CD8-positive, alpha-beta memory T cell (primary cell): ENCODE measurements at regions not wholly inside any gene's neighbourhood (a gene's known extent, or its start where the extent isn't known, plus 50 kb on each side); places are given as distances from the start of the nearest gene placed in this dataset.
A peak's percentile ranks its signal among the peaks of the same experiment; 100 is the strongest.

Experiments
- CTCF ChIA-PET: fragments of 350-600 bp; sonication (Branson Sonifier 250); formaldehyde crosslinking; loops from one replicate; lab custom pipeline; 2021; ENCODE audit warnings: antibody characterized with exemption; lab: Charles Lee
- POLR2A ChIA-PET: fragments of 350-600 bp; sonication (Branson Sonifier 250); formaldehyde crosslinking; loops from one replicate; lab custom pipeline; 2021; ENCODE audit warnings: antibody characterized with exemption; lab: Charles Lee
- DNase-seq, 5 donors: peaks; one replicate each; pipeline versions ENCODE4 v3.0.0 to v3.0.0-alpha.2; 2020 to 2022; ENCODE audit warnings: mixed read lengths in 1 of 5
- H3K27ac ChIP-seq: one replicate; pipeline ENCODE4 v1.7.0; 2013; ENCODE audit warnings: low read depth, mild to moderate bottlenecking, low read length, moderate library complexity
- H3K27me3 ChIP-seq: 2 replicates; pipeline ENCODE4 v1.7.0; 2013; ENCODE audit warnings: low read length, mild to moderate bottlenecking; ENCODE audit not compliant: insufficient read depth, poor library complexity, severe bottlenecking
- H3K36me3 ChIP-seq: 2 replicates; pipeline ENCODE4 v1.7.0; 2013; ENCODE audit warnings: mild to moderate bottlenecking, low read length, moderate library complexity; ENCODE audit not compliant: insufficient read depth
- H3K4me1 ChIP-seq: 2 replicates; pipeline ENCODE4 v1.7.0; 2013; ENCODE audit warnings: mild to moderate bottlenecking, low read length, moderate library complexity; ENCODE audit not compliant: insufficient read depth
- H3K4me3 ChIP-seq: 2 replicates; pipeline ENCODE4 v1.7.0; 2013; ENCODE audit warnings: mild to moderate bottlenecking, low read length
- H3K9me3 ChIP-seq: 2 replicates; pipeline ENCODE4 v1.7.0; 2013; ENCODE audit warnings: mild to moderate bottlenecking, low read length
- H3K27ac Mint-ChIP-seq, 8 donors: one replicate each; pipeline ENCODE4 v1.8.0; 2020 to 2021; ENCODE audit warnings: mixed read lengths in 8 of 8, mild to moderate bottlenecking in 6 of 8, inconsistent platforms in 3 of 8, moderate library complexity in 3 of 8
- H3K27me3 Mint-ChIP-seq, 2 donors: one replicate each; pipeline ENCODE4 v1.8.0; 2020 to 2021; ENCODE audit warnings: mixed read lengths in 2 of 2, mild to moderate bottlenecking in 1 of 2, moderate library complexity in 1 of 2
- H3K36me3 Mint-ChIP-seq, 3 donors: one replicate each; pipeline ENCODE4 v1.8.0; 2020 to 2021; ENCODE audit warnings: mixed read lengths in 3 of 3, inconsistent platforms in 1 of 3, mild to moderate bottlenecking in 1 of 3
- H3K4me1 Mint-ChIP-seq, 3 donors: one replicate each; pipeline ENCODE4 v1.8.0; 2020 to 2021; ENCODE audit warnings: mixed read lengths in 3 of 3, inconsistent platforms in 1 of 3, mild to moderate bottlenecking in 1 of 3
- H3K4me3 Mint-ChIP-seq, 7 donors: one replicate each; pipeline ENCODE4 v1.8.0; 2020 to 2021; ENCODE audit warnings: mixed read lengths in 7 of 7, mild to moderate bottlenecking in 6 of 7, moderate library complexity in 4 of 7, inconsistent platforms in 2 of 7
- H3K9me3 Mint-ChIP-seq, 5 donors: one replicate each; pipeline ENCODE4 v1.8.0; 2020 to 2022; ENCODE audit warnings: mixed read lengths in 5 of 5, mild to moderate bottlenecking in 3 of 5, moderate library complexity in 2 of 5, inconsistent platforms in 1 of 5

DNA sequence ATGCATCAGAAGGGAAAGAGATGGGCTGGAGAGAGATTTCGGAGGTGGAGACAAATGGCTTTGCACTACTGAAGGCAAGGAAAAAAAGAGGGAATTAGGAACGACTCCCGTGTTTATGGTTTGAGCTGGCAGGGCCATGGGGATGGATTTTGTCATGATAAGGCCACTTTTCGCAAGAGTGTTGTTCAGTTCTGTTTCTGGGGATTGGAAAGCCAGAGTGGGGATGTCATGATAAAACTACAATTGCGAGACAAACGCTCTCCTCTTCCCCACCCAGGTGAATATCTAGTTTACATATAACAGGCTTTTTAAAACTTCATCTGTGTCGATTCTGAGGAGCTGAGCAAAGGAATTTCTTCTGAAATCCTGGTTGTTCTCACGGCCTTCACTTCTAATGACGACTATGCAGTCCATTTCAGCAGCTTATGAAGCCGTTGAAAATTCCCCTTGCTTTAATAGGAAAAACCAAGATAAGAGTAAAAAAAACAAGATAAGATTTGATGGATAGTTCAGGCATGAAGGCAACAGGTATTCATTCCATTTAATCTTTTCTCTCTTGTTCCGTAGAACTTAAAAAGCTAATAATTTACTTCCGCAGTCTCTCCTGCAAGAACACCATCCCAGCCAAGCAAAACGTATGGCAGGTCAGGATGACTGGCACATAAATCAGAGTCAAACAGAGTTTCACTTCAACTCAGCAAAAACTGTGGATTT is 245.6 kb upstream of the PITRM1 start:
- no peaks in the 10 kb centered on the region for H3K36me3 ChIP-seq
- POLR2A ChIA-PET, result no interaction called here
- no peak overlapping the region for H3K27ac ChIP-seq
- no peaks in the 10 kb centered on the region for H3K27me3 ChIP-seq
- no peak overlapping the region for H3K4me3 Mint-ChIP-seq
- no peaks in the 10 kb centered on the region for H3K9me3 Mint-ChIP-seq
- peaks cover 15 to 17% of the 10 kb centered on the region in 2 donors for H3K27me3 Mint-ChIP-seq
- no peaks in the 10 kb centered on the region for H3K36me3 Mint-ChIP-seq
- CTCF ChIA-PET, result interaction anchor here (1.1 kb wide), 1 partner anchor 16 kb away, joined by 3 read pairs; no protein-coding TSS in a partner anchor
- H3K9me3 ChIP-seq, result no peaks in the 10 kb centered on the region
- DNase-seq, result no peak
- no peak overlapping the region for H3K4me3 ChIP-seq
- peak overlapping the region in 1 of 8 donors; percentile 14 for H3K27ac Mint-ChIP-seq
- peaks cover 16 to 29% (median 24%) of the 10 kb centered on the region in 3 donors for H3K4me1 Mint-ChIP-seq
- peaks cover 11% of the 10 kb centered on the region for H3K4me1 ChIP-seq

DNA sequence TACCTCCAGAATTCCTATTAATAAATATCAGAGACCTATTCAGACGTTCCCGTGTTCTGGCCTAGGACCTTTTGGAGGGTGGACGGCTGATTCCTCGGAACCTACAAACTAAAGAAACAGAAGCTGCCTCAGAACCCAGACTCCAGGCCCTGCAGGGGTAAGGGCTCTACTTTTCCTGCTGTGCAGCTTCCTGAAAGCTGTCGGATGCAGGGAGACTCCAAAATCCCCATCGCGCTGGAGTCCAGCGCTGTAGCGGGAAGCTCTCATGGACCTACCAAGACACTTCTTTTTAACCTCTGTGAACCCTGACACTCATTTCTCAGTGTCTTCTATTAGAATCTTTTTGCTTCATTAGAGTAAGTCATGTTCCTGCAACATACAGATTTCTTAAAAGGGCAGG is 244.5 kb upstream of the PITRM1 start:
- H3K27me3 Mint-ChIP-seq, result peaks cover 14 to 15% of the 10 kb centered on the region in 2 donors
- no peak overlapping the region for H3K27ac ChIP-seq
- H3K9me3 ChIP-seq, result no peaks in the 10 kb centered on the region
- H3K4me3 ChIP-seq, result no peak overlapping the region
- POLR2A ChIA-PET, result no interaction called here
- CTCF ChIA-PET, result interaction anchor here (1.1 kb wide), 1 partner anchor 15 kb away, joined by 3 read pairs; no protein-coding TSS in a partner anchor
- peaks cover 15 to 23% (median 22%) of the 10 kb centered on the region in 3 donors for H3K4me1 Mint-ChIP-seq
- no peak overlapping the region for H3K27ac Mint-ChIP-seq
- H3K27me3 ChIP-seq, result no peaks in the 10 kb centered on the region
- peaks cover 11% of the 10 kb centered on the region for H3K4me1 ChIP-seq
- no peaks in the 10 kb centered on the region for H3K36me3 Mint-ChIP-seq
- peaks cover 0 to 1% (median 0%) of the 10 kb centered on the region in 5 donors for H3K9me3 Mint-ChIP-seq
- H3K4me3 Mint-ChIP-seq, result no peak overlapping the region
- no peak for DNase-seq
- H3K36me3 ChIP-seq, result no peaks in the 10 kb centered on the region

DNA sequence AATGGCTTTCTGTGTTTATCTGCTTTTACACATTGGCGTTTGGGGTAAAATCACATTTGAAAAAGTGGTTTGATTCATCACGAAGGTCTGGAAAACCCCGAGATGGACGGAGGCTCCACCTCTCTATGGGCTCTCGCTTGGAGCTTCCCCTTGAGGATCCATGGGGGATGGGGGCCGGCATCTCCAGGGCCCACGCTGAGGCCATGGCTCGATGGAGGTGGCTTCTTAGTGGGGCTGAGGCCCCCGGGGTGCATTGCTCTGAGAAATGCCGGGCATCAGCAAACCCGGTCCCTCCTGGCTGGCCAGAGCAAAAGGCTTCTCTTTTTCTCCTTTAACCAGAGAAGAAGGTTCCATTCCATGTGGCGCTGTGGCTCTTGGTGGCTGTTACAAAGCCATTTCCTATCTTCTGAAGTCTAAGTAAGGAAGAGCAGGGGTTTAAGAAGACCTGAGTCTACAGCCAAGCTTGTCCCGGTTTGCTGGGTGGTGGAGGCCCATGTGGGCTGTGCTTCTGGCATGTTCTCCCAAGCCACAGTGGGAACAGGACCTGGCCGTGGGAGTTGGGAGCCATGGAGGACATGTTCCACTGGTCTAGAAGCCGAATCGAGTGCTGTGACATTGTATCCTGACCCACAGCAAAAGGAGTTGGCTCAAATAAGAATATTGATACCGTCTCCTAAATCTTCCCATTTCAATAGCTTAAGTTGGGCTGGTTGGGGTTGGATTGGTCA is 243.5 kb upstream of the PITRM1 start:
- Histone ChIP-seq H3K27ac (no peak overlapping the region), H3K4me1 (peaks cover 11% of the 10 kb centered on the region), H3K36me3 (no peaks in the 10 kb centered on the region), H3K4me3 (no peak overlapping the region), H3K27me3 (no peaks in the 10 kb centered on the region), H3K9me3 (no peaks in the 10 kb centered on the region)
- H3K9me3 Mint-ChIP-seq, result peaks cover 0 to 1% (median 0%) of the 10 kb centered on the region in 5 donors
- ChIA-PET CTCF (no interaction called here), POLR2A (interaction anchor here (0.5 kb wide), 1 partner anchor 452 kb away, joined by 3 read pairs; no protein-coding TSS in a partner anchor)
- no peak overlapping the region for H3K27ac Mint-ChIP-seq
- H3K4me3 Mint-ChIP-seq, result no peak overlapping the region
- H3K36me3 Mint-ChIP-seq, result no peaks in the 10 kb centered on the region
- DNase-seq, result no peak
- peaks cover 8 to 12% of the 10 kb centered on the region in 2 donors for H3K27me3 Mint-ChIP-seq
- H3K4me1 Mint-ChIP-seq, result peaks cover 13 to 19% (median 18%) of the 10 kb centered on the region in 3 donors

DNA sequence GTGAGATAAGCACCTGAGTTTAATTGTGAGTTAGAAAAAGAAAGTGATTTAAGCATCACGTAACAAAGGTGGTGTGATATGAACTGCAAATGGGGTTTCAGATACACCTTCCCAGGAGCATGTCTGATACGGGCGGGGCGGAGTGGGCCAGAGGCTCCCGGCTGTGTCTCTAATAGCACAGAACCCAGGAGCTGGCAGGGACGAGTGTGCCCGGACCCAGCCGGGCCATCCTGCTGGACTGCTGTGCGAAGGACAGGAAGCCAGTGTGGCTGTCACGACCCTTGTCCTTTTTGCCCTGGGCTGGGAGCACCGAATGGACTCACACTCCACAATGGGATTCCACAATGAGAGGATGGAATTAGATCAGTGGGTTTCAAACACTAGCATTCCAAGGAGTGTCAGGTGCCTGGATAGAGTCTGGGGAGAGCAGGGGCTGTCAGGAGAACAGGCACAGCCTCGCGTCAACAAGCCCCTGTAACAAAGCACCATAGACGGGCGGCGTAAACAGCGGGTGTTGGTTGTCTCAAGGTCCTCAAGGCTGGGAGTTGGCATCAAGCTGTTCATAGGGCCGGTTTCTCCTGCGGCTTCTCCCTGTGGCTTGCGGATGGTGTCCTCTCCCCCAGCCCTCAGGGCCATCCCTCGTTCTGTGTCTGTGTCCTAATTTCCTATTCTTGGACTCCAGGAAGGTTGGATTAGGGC is 242.6 kb upstream of the PITRM1 start:
- no peak overlapping the region for H3K4me3 Mint-ChIP-seq
- H3K27ac ChIP-seq, result no peak overlapping the region
- H3K36me3 ChIP-seq, result no peaks in the 10 kb centered on the region
- H3K4me3 ChIP-seq, result no peak overlapping the region
- H3K27me3 ChIP-seq, result no peaks in the 10 kb centered on the region
- POLR2A ChIA-PET, result no interaction called here
- no peaks in the 10 kb centered on the region for H3K9me3 ChIP-seq
- H3K27ac Mint-ChIP-seq, result no peak overlapping the region
- peaks cover 8 to 10% (median 10%) of the 10 kb centered on the region in 3 donors for H3K4me1 Mint-ChIP-seq
- CTCF ChIA-PET, result no interaction called here
- peaks cover 1 to 5% of the 10 kb centered on the region in 2 donors for H3K27me3 Mint-ChIP-seq
- H3K36me3 Mint-ChIP-seq, result no peaks in the 10 kb centered on the region
- DNase-seq, result no peak
- H3K9me3 Mint-ChIP-seq, result peaks cover 0 to 3% (median 0%) of the 10 kb centered on the region in 5 donors
- peaks cover 6% of the 10 kb centered on the region for H3K4me1 ChIP-seq

DNA sequence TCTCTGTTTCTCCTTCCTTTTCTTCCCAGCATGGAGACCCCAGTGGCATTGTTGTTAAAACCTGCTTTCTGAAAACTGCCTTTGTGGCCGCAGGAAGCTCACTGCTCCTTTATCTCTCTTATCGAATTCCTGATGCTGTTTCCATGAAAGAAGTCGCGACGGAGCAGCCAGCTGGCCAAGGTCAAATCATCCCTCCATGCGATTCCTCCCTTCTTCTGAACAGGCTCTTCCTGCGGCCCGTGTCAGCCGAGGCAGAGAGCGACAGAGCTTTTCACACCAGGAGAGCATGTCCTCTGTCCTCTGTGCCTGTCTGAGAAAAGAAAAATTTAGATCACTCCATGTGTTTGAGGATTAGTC is 242.1 kb upstream of the PITRM1 start:
- CTCF ChIA-PET, result no interaction called here
- POLR2A ChIA-PET, result no interaction called here
- H3K27ac ChIP-seq, result no peak overlapping the region
- Mint-ChIP-seq H3K27me3 (peaks cover 1 to 5% of the 10 kb centered on the region in 2 donors), H3K36me3 (no peaks in the 10 kb centered on the region), H3K4me1 (peaks cover 4 to 5% (median 4%) of the 10 kb centered on the region in 3 donors), H3K4me3 (no peak overlapping the region), H3K27ac (no peak overlapping the region), H3K9me3 (peaks cover 0 to 3% (median 0%) of the 10 kb centered on the region in 5 donors)
- no peak for DNase-seq
- H3K4me3 ChIP-seq, result no peak overlapping the region
- peaks cover under 1% of the 10 kb centered on the region for H3K4me1 ChIP-seq
- no peaks in the 10 kb centered on the region for H3K9me3 ChIP-seq
- H3K36me3 ChIP-seq, result no peaks in the 10 kb centered on the region
- no peaks in the 10 kb centered on the region for H3K27me3 ChIP-seq

DNA sequence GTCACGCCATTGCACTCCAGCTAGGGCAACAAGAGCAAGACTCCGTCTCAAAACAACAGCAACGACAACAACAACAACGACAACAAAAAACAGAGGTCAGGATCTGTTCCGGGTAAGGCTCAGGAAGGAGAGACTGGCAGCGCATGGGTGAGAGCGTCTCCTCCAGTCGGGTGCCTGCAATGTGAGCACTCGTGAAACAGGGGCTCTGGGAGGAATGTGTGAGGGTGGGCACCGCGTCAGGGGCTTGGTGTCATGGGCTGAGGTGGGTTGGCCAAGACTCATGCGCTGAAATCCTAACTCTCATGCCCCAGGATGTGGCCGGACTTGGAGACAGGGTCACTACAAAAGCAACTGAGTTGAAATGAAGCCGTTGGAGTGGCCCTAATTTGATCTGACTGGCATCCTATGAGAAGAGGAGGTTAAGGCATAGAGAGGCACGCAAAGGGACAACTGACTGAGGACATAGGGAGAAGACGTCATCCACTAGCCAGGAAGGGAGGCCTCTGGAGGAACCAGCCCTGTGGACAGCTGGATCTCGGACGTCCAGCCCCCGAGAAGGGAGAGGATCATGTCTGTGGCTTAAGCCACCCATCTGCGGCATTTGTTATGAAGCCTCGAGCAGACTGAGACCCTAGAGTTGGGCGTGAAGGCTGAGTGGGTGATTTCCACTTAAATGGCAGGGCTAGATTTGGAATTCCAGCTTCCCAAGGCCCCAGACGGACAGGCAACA is 241.5 kb upstream of the PITRM1 start:
- H3K9me3 Mint-ChIP-seq, result peaks cover 0 to 3% (median 0%) of the 10 kb centered on the region in 5 donors
- no peaks in the 10 kb centered on the region for H3K4me1 ChIP-seq
- peaks cover 1 to 5% of the 10 kb centered on the region in 2 donors for H3K27me3 Mint-ChIP-seq
- H3K36me3 ChIP-seq, result no peaks in the 10 kb centered on the region
- no peak overlapping the region for H3K4me3 Mint-ChIP-seq
- H3K9me3 ChIP-seq, result no peaks in the 10 kb centered on the region
- H3K27me3 ChIP-seq, result no peaks in the 10 kb centered on the region
- no peaks in the 10 kb centered on the region for H3K36me3 Mint-ChIP-seq
- POLR2A ChIA-PET, result no interaction called here
- H3K4me1 Mint-ChIP-seq, result no peaks in the 10 kb centered on the region
- no peak overlapping the region for H3K4me3 ChIP-seq
- CTCF ChIA-PET, result no interaction called here
- no peak for DNase-seq
- H3K27ac Mint-ChIP-seq, result peak overlapping the region in 1 of 8 donors; percentile 42
- H3K27ac ChIP-seq, result no peak overlapping the region

DNA sequence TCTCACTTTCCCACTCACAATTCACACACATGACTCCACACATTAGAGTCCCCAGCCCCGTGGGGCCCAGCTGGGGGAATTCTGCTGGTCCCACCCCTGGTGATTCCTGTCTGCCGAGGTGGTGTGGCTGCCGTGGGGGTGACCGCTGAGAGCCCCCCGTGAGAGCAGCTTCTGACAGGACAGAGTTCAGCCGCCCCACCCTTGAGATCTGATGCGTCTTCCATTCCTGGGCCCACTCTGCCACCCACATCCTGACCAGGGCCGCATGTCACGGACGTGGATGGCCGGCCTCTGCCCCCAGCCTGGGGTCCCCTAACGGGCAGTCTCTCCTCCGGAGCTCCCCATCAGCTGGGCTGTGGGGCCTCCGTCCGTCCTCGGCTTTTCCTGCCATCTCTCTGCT is 240.1 kb upstream of the PITRM1 start:
- DNase-seq, result no peak
- Mint-ChIP-seq H3K4me1 (peaks cover 0 to 3% (median 0%) of the 10 kb centered on the region in 3 donors), H3K9me3 (peaks cover 0 to 3% (median 0%) of the 10 kb centered on the region in 5 donors), H3K27me3 (peaks cover 0 to 3% of the 10 kb centered on the region in 2 donors), H3K36me3 (no peaks in the 10 kb centered on the region), H3K4me3 (no peak overlapping the region), H3K27ac (peak overlapping the region in 1 of 8 donors; percentile 49)
- no peaks in the 10 kb centered on the region for H3K27me3 ChIP-seq
- ChIA-PET CTCF (no interaction called here), POLR2A (no interaction called here)
- no peak overlapping the region for H3K4me3 ChIP-seq
- no peaks in the 10 kb centered on the region for H3K9me3 ChIP-seq
- no peak overlapping the region for H3K27ac ChIP-seq
- H3K36me3 ChIP-seq, result no peaks in the 10 kb centered on the region
- no peaks in the 10 kb centered on the region for H3K4me1 ChIP-seq
